Neuronal stem cell (in vitro differentiated cells): ENCODE measurements at regions not wholly inside any gene's neighbourhood (a gene's known extent, or its start where the extent isn't known, plus 50 kb on each side); places are given as distances from the start of the nearest gene placed in this dataset.
A peak's percentile ranks its signal among the peaks of the same experiment; 100 is the strongest.

ENCODE experiments used
- DNase-seq: peaks from one replicate; pipeline ENCODE4 v3.0.0-alpha.2; 2013; ENCODE audit warnings: low spot score
- H2AFZ ChIP-seq: one replicate; pipeline ENCODE4 v1.6.1; 2013; ENCODE audit warnings: mild to moderate bottlenecking, low read length, inconsistent platforms
- H2AK5ac ChIP-seq: 2 replicates; pipeline ENCODE4 v1.6.1; 2013; ENCODE audit warnings: low read depth, mild to moderate bottlenecking, inconsistent platforms, low read length, moderate library complexity, mixed read lengths
- H2BK120ac ChIP-seq: 2 replicates; pipeline ENCODE4 v1.6.1; 2013; ENCODE audit warnings: low read depth, mild to moderate bottlenecking, inconsistent platforms, low read length, moderate library complexity, mixed read lengths
- H2BK12ac ChIP-seq: one replicate; pipeline ENCODE4 v1.6.1; 2013; ENCODE audit warnings: low read length, inconsistent platforms
- H2BK15ac ChIP-seq: 2 replicates; pipeline ENCODE4 v1.6.1; 2013; ENCODE audit warnings: mild to moderate bottlenecking, low read length, inconsistent platforms, mixed read lengths
- H2BK5ac ChIP-seq: one replicate; pipeline ENCODE4 v1.6.1; 2013; ENCODE audit warnings: inconsistent platforms, mild to moderate bottlenecking, low read length, moderate library complexity
- H3K14ac ChIP-seq: one replicate; pipeline ENCODE4 v1.6.1; 2013; ENCODE audit warnings: low read length, inconsistent platforms
- H3K18ac ChIP-seq: 2 replicates; pipeline ENCODE4 v1.6.1; 2013; ENCODE audit warnings: low read length, inconsistent platforms
- H3K23ac ChIP-seq: 2 replicates; pipeline ENCODE4 v1.6.1; 2013; ENCODE audit warnings: low read depth, mild to moderate bottlenecking, mixed read lengths, low read length, inconsistent platforms; ENCODE audit not compliant: poor library complexity
- H3K27ac ChIP-seq: replicated peaks from 3 replicates; pipeline ENCODE4 v1.5.1; 2013; ENCODE audit warnings: low read length, inconsistent platforms
- H3K27me3 ChIP-seq, 3 experiments: 2 replicates each; pipeline ENCODE4 v1.6.1; 2013; ENCODE audit warnings: low read length in 3 of 3, mild to moderate bottlenecking in 2 of 3, inconsistent platforms in 1 of 3, low read depth in 1 of 3, mixed read lengths in 1 of 3, moderate library complexity in 1 of 3; ENCODE audit not compliant: control insufficient read depth in 3 of 3, insufficient read depth in 3 of 3
- H3K36me3 ChIP-seq, 2 donors: replicated peaks in 1 of 2; 2 replicates each; pipeline ENCODE4 v1.6.1; 2013; ENCODE audit warnings: low read length in 2 of 2; ENCODE audit not compliant: control insufficient read depth in 2 of 2, insufficient read depth in 2 of 2
- H3K4ac ChIP-seq: 2 replicates; pipeline ENCODE4 v1.6.1; 2013; ENCODE audit warnings: inconsistent platforms, mild to moderate bottlenecking, low read length, moderate library complexity
- H3K4me1 ChIP-seq, 2 donors: 1 replicate in 1 of 2; 2 replicates in 1 of 2; pipeline ENCODE4 v1.6.1; 2013; ENCODE audit warnings: low read length in 2 of 2, low read depth in 1 of 2; ENCODE audit not compliant: control insufficient read depth in 2 of 2, insufficient read depth in 1 of 2
- H3K4me2 ChIP-seq: one replicate; pipeline ENCODE4 v1.6.1; 2013; ENCODE audit warnings: mild to moderate bottlenecking, low read length, inconsistent platforms; ENCODE audit not compliant: insufficient read depth, poor library complexity, severe bottlenecking
- H3K4me3 ChIP-seq, 2 donors: 2 replicates each; pipeline ENCODE4 v1.5.1; 2013; ENCODE audit warnings: low read length in 2 of 2, mild to moderate bottlenecking in 2 of 2, inconsistent platforms in 1 of 2, moderate library complexity in 1 of 2
- H3K79me1 ChIP-seq: one replicate; pipeline ENCODE4 v1.6.1; 2013; ENCODE audit warnings: low read depth, mild to moderate bottlenecking, inconsistent platforms, low read length, moderate library complexity
- H3K9ac ChIP-seq: one replicate; pipeline ENCODE4 v1.6.1; 2013; ENCODE audit warnings: mild to moderate bottlenecking, low read depth, low read length, inconsistent platforms; ENCODE audit not compliant: poor library complexity
- H3K9me3 ChIP-seq, 2 donors: replicated peaks in 1 of 2; 2 replicates each; pipeline versions ENCODE3 to v1.6.1; 2013; ENCODE audit warnings: low read length in 2 of 2, mild to moderate bottlenecking in 2 of 2, inconsistent platforms in 1 of 2, low read depth in 1 of 2, mixed read lengths in 1 of 2, moderate library complexity in 1 of 2; ENCODE audit not compliant: control insufficient read depth in 2 of 2, insufficient read depth in 1 of 2
- H4K8ac ChIP-seq: one replicate; pipeline ENCODE4 v1.6.1; 2013; ENCODE audit warnings: low read depth, mild to moderate bottlenecking, inconsistent platforms, low read length, moderate library complexity
- H4K91ac ChIP-seq: one replicate; pipeline ENCODE4 v1.6.1; 2013; ENCODE audit warnings: low read length, low read depth, mild to moderate bottlenecking, inconsistent platforms; ENCODE audit not compliant: poor library complexity
- WGBS, 2 donors: extraction: QIAGEN DNeasy Blood & Tissue Kit; methylation state at CpG; one replicate each; pipeline ENCODE4 v1.1.7; 2013; ENCODE audit warnings: missing lambda C conversion rate in 2 of 2, mixed read lengths in 1 of 2; ENCODE audit not compliant: insufficient read length in 2 of 2, insufficient replicate concordance in 1 of 2; ENCODE audit errors: extremely low coverage in 2 of 2; 5-methylcytosine and 5-hydroxymethylcytosine counted together

DNA sequence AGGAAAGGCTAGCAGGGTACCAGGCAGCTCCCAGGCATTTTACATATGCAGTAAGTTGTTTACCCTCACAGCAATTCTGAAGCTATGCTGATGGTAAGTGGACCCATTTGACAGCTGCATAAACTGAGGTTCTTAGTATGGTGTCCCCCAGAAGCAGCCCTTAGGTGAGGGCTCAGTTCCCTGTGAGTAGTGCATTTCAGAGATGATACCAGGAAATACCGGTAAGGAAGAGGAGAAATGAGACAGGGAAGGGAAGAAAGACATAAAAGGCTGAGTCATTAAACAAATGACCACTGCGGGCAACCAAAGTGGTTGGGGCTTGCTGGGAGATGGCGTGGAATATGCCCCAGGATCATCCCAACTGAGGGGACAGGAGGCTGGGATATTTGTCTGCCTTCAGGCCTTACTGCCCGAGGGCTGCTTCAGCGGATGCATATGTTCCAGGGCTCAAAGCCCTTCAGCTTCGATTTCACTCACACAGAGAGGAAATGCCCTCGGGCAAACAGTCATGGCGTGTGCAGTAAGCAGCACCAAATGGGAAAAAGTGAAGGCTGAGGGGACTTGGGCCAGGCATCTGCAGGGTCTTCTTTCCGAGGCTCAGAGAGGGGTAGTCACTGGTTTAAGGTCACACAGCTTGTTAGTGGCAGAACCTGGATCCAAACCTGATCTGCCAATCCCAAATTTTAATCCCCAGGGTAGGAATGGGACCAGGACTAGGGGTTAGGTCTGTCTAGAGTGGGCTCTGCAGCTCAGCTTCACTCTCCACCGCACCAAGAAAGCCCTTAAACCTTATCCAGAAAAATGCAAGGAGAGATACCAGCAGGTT is 133.7 kb upstream of the RUNX3 start:
- Histone ChIP-seq H4K91ac (no peak overlapping the region), H3K4ac (no peak overlapping the region), H2BK5ac (no peak overlapping the region), H2BK120ac (no peak overlapping the region), H3K23ac (no peak overlapping the region), H3K4me1 (peaks cover 0 to 16% of the 10 kb centered on the region in 2 donors), H3K18ac (no peak overlapping the region), H2BK12ac (no peak overlapping the region), H4K8ac (no peak overlapping the region), H3K79me1 (no peaks in the 10 kb centered on the region), H3K27ac (no peak overlapping the region), H2AFZ (no peak overlapping the region), H3K4me3 (no peak overlapping the region), H3K4me2 (no peak overlapping the region), H2AK5ac (no peak overlapping the region), H2BK15ac (no peak overlapping the region), H3K9me3 (no peaks in the 10 kb centered on the region), H3K9ac (no peak overlapping the region), H3K36me3 (no peaks in the 10 kb centered on the region), H3K27me3 (peaks cover 0 to 43% (median 0%) of the 10 kb centered on the region in 3 experiments), H3K14ac (no peak overlapping the region)
- WGBS, 2 donors, result no CpG with 5 or more reads among the region's 10 CpGs
- DNase-seq, result no peak

DNA sequence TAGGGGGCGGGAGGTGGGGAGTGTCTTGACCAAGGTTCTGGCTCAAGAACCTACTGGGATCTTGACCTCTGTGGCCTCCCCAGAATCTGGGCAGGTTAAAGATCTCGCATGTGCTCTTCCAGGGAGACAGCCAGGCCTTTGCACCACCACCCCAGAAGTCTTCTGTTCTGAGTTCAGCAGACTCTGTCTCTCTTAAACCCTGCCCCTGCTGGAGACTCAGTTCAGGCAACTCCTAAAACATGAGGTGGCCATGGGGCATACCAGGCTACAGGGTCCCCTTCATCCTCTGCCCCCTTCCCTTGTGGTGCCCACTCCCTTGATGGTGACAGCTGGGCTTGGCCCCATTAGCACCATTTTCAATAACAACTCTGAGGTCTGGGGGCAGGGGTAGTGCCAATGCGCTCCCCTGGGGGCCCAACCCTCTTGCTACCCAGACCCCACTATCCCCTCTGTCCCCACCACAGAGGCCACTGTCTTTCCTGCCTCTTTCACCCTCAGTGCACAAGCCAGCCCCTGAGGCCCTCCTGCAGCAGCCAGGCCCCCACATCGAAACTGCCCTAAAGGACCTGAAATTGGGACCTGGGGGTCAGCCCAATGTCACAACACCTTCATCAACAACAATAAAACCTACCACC is 132.7 kb upstream of the RUNX3 start:
- H3K27ac ChIP-seq, result no peak overlapping the region
- H3K9me3 ChIP-seq, result no peaks in the 10 kb centered on the region
- H3K9ac ChIP-seq, result no peak overlapping the region
- no peak overlapping the region for H2AFZ ChIP-seq
- no peak overlapping the region for H2BK120ac ChIP-seq
- no peaks in the 10 kb centered on the region for H3K36me3 ChIP-seq
- no peak for DNase-seq
- no peak overlapping the region for H3K4me3 ChIP-seq
- peak overlapping the region; percentile 32 for H2AK5ac ChIP-seq
- H3K14ac ChIP-seq, result no peak overlapping the region
- H2BK5ac ChIP-seq, result peak overlapping the region; percentile 91
- H3K4ac ChIP-seq, result no peak overlapping the region
- H3K27me3 ChIP-seq, result peaks cover 0 to 40% (median 0%) of the 10 kb centered on the region in 3 experiments
- H4K91ac ChIP-seq, result no peak overlapping the region
- peak overlapping the region; percentile 31 for H3K18ac ChIP-seq
- H4K8ac ChIP-seq, result no peak overlapping the region
- peak overlapping the region; percentile 5 for H2BK12ac ChIP-seq
- WGBS, 2 donors, result no CpG with 5 or more reads among the region's 4 CpGs
- peaks cover 0 to 14% of the 10 kb centered on the region in 2 donors for H3K4me1 ChIP-seq
- H2BK15ac ChIP-seq, result peak overlapping the region; percentile 83
- H3K23ac ChIP-seq, result no peak overlapping the region
- H3K79me1 ChIP-seq, result no peaks in the 10 kb centered on the region
- no peak overlapping the region for H3K4me2 ChIP-seq

DNA sequence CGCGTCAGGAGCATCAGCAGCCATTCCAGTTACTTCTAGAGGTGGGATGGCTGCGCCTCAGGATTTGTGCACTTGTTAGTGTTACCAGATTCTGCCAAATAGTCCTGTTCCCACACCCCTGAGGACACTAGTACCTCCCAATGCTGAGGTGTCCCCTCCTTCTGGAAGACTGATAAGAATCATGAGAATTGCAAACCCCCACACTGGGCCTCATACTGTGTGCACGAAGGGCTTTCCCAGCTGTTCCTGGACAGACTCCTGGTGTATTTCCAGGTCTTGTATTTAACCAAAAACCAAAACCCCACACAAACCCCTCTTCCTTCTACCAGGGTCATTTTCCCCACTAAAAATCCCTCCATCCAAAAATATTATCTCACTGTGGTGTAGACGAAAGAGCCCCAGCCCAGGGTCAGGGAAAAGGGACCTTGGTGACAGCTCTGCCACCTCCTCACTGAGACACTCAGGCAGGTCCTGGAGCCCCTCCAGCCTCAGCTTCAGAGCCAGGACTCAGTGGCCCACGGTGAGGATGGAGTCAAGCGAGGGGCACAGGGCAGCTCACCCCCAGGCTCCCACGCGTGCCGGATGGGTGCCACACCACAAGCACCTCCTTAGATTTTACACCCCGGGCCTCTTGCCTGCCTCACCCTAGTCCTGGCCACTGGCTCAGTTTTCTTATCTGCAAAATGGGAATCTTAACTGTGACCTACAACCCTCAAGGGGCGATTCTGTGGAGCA is 131.4 kb upstream of the RUNX3 start:
- no peak overlapping the region for H3K14ac ChIP-seq
- H2BK15ac ChIP-seq, result no peak overlapping the region
- H2BK120ac ChIP-seq, result peak overlapping the region; percentile 7
- no peak overlapping the region for H3K9ac ChIP-seq
- peaks cover 0 to 32% (median 0%) of the 10 kb centered on the region in 3 experiments for H3K27me3 ChIP-seq
- DNase-seq, result no peak
- H3K23ac ChIP-seq, result no peak overlapping the region
- H3K4me1 ChIP-seq, result peaks cover 0 to 6% of the 10 kb centered on the region in 2 donors
- no peak overlapping the region for H2BK12ac ChIP-seq
- no peak overlapping the region for H4K91ac ChIP-seq
- peak overlapping the region; percentile 24 for H4K8ac ChIP-seq
- H3K36me3 ChIP-seq, result no peaks in the 10 kb centered on the region
- no peaks in the 10 kb centered on the region for H3K9me3 ChIP-seq
- no peak overlapping the region for H3K4ac ChIP-seq
- no peaks in the 10 kb centered on the region for H3K79me1 ChIP-seq
- no peak overlapping the region for H3K4me3 ChIP-seq
- no peak overlapping the region for H2AFZ ChIP-seq
- no peak overlapping the region for H2BK5ac ChIP-seq
- no peak overlapping the region for H3K27ac ChIP-seq
- no peak overlapping the region for H3K4me2 ChIP-seq
- no peak overlapping the region for H3K18ac ChIP-seq
- WGBS, 2 donors, result no CpG with 5 or more reads among the region's 12 CpGs
- H2AK5ac ChIP-seq, result no peak overlapping the region

DNA sequence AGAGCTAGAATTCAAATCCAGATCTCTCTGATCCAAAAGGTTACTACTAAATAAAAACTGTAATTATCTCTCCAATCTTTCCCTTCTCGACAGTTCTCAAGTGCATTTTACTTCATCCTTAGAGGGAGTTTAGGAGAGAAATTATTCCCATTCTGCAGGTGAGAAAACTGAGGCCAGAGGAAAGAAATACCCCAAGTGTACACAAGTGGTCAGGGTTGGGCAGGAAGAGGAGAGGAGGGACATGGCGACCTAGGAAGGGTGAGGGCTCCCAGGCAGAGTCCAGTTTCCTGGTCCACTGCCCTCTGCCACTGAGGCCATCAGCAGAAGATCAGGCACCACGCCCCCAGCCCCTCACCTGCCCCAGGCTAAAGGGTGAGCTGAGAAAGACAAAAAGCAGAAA is 127.1 kb upstream of the RUNX3 start:
- H4K8ac ChIP-seq, result no peak overlapping the region
- no peak overlapping the region for H2AFZ ChIP-seq
- H3K4me2 ChIP-seq, result no peak overlapping the region
- H3K27ac ChIP-seq, result no peak overlapping the region
- peak overlapping the region; percentile 50 for H3K9ac ChIP-seq
- H4K91ac ChIP-seq, result no peak overlapping the region
- H2BK12ac ChIP-seq, result no peak overlapping the region
- H2BK15ac ChIP-seq, result no peak overlapping the region
- H3K27me3 ChIP-seq, result peaks cover 0 to 37% (median 1%) of the 10 kb centered on the region in 3 experiments
- H3K36me3 ChIP-seq, result no peaks in the 10 kb centered on the region
- no peak overlapping the region for H3K23ac ChIP-seq
- no peak overlapping the region for H3K14ac ChIP-seq
- H3K4me1 ChIP-seq, result peaks cover 0 to 2% of the 10 kb centered on the region in 2 donors
- no peak overlapping the region for H2AK5ac ChIP-seq
- WGBS, 2 donors, result no CpG with 5 or more reads among the region's 3 CpGs
- no peak for DNase-seq
- H2BK5ac ChIP-seq, result no peak overlapping the region
- H3K4ac ChIP-seq, result no peak overlapping the region
- H3K4me3 ChIP-seq, result no peak overlapping the region
- H2BK120ac ChIP-seq, result no peak overlapping the region
- H3K9me3 ChIP-seq, result no peaks in the 10 kb centered on the region
- H3K79me1 ChIP-seq, result no peaks in the 10 kb centered on the region
- no peak overlapping the region for H3K18ac ChIP-seq
